ENCODE measurements at regions not wholly inside any gene's neighbourhood (a gene's known extent, or its start where the extent isn't known, plus 50 kb on each side); places are given as distances from the start of the nearest gene placed in this dataset.
A peak's percentile ranks its signal among the peaks of the same experiment; 100 is the strongest.

- no peaks in the 10 kb centered on the region for H3K27me3 ChIP-seq (ENCODE audit: low read depth)
- no peak overlapping the region for H3K27ac ChIP-seq
- no peaks in the 10 kb centered on the region for H3K36me3 ChIP-seq
- no peaks in the 10 kb centered on the region for H3K4me1 ChIP-seq
- DNase-seq (no peak), ATAC-seq (no peak)
- TF ChIP-seq CTCF (IDR thresholded peaks at IDR 0.05), result no peak
- no peak overlapping the region for H3K4me3 ChIP-seq
- intact Hi-C loops (cut with DNase I), result no loop called here
- H3K9me3 ChIP-seq, result no peaks in the 10 kb centered on the region
Observed at GRCh38 chr13:90880790-90881189, 466.7 kb upstream of the MIR17HG start.

- DNase-seq (no peak), ATAC-seq (no peak)
- H3K4me1 ChIP-seq, result no peaks in the 10 kb centered on the region
- H3K27me3 ChIP-seq (ENCODE audit: low read depth), result no peaks in the 10 kb centered on the region
- no peaks in the 10 kb centered on the region for H3K9me3 ChIP-seq
- intact Hi-C loops (cut with DNase I), result no loop called here
- no peak overlapping the region for H3K27ac ChIP-seq
- no peak for TF ChIP-seq CTCF (IDR thresholded peaks at IDR 0.05)
- no peak overlapping the region for H3K4me3 ChIP-seq
- no peaks in the 10 kb centered on the region for H3K36me3 ChIP-seq
Observed at GRCh38 chr13:90882551-90882950, 464.9 kb upstream of the MIR17HG start.

GRCh38 chr13:90883592-90883991 is 463.9 kb upstream of the MIR17HG start:
- intact Hi-C loops (cut with DNase I), result no loop called here
- Histone ChIP-seq H3K4me1 (no peaks in the 10 kb centered on the region), H3K9me3 (no peaks in the 10 kb centered on the region), H3K36me3 (no peaks in the 10 kb centered on the region), H3K27me3 (ENCODE audit: low read depth) (no peaks in the 10 kb centered on the region), H3K4me3 (no peak overlapping the region), H3K27ac (no peak overlapping the region)
- TF ChIP-seq CTCF (IDR thresholded peaks at IDR 0.05), result no peak
- no peak for ATAC-seq
- no peak for DNase-seq

GRCh38 chr13:90884066-90884465 is 463.4 kb upstream of the MIR17HG start:
- DNase-seq, result no peak
- Histone ChIP-seq H3K27me3 (ENCODE audit: low read depth) (no peaks in the 10 kb centered on the region), H3K4me1 (no peaks in the 10 kb centered on the region), H3K9me3 (no peaks in the 10 kb centered on the region), H3K4me3 (no peak overlapping the region), H3K27ac (no peak overlapping the region), H3K36me3 (no peaks in the 10 kb centered on the region)
- no peak for ATAC-seq
- intact Hi-C loops (cut with DNase I), result no loop called here
- no peak for TF ChIP-seq CTCF (IDR thresholded peaks at IDR 0.05)

- Histone ChIP-seq H3K36me3 (no peaks in the 10 kb centered on the region), H3K4me3 (no peak overlapping the region), H3K4me1 (no peaks in the 10 kb centered on the region), H3K27me3 (ENCODE audit: low read depth) (no peaks in the 10 kb centered on the region), H3K27ac (no peak overlapping the region), H3K9me3 (no peaks in the 10 kb centered on the region)
- intact Hi-C loops (cut with DNase I), result no loop called here
- DNase-seq, result no peak
- ATAC-seq, result peak; percentile 50 to 69
- no peak for TF ChIP-seq CTCF (IDR thresholded peaks at IDR 0.05)
Observed at GRCh38 chr13:90889906-90890834, 457.3 kb upstream of the MIR17HG start.

Data from lower lobe of right lung (tissue), 2 donors.